WI38 (cell line): ENCODE measurements at regions not wholly inside any gene's neighbourhood (a gene's known extent, or its start where the extent isn't known, plus 50 kb on each side); places are given as distances from the start of the nearest gene placed in this dataset.
"Not testable (repeated sequence)": the region's sequence is repeated elsewhere in the genome, so short reads cannot be mapped to it uniquely, and the experiment has no call there.

Source experiments
- H3K4me3 ChIP-seq: 2 replicates; pipeline ENCODE4 v1.5.1; 2011; ENCODE audit warnings: low read depth, mild to moderate bottlenecking, control low read depth, low read length
- CTCF ChIP-seq: IDR thresholded peaks from 2 replicates; pipeline ENCODE4 v1.5.1; 2012; ENCODE audit warnings: low read depth, mild to moderate bottlenecking, control low read depth, low read length

- H3K4me3 ChIP-seq: no peak overlapping the region
- TF ChIP-seq CTCF: no peak
Measured at GRCh38 chr5:158234323-158235158, 375.6 kb upstream of the CLINT1 start.

GRCh38 chr5:158233735-158234322, 374.9 kb upstream of the CLINT1 start:
- TF ChIP-seq CTCF: no peak
- no peak overlapping the region for H3K4me3 ChIP-seq

- not testable (repeated sequence) for H3K4me3 ChIP-seq
Measured at GRCh38 chr5:158227314-158227713, 368.4 kb upstream of the CLINT1 start.

- no peak overlapping the region for H3K4me3 ChIP-seq
- TF ChIP-seq CTCF: no peak
Measured at GRCh38 chr5:158226496-158226895, 367.6 kb upstream of the CLINT1 start.

- H3K4me3 ChIP-seq: no peak overlapping the region
Measured at GRCh38 chr5:158224253-158224652, 365.3 kb upstream of the CLINT1 start.

GRCh38 chr5:158223054-158223600, 364.2 kb upstream of the CLINT1 start:
- H3K4me3 ChIP-seq: no peak overlapping the region
- TF ChIP-seq CTCF: no peak

More at GRCh38 chr5:158224253-158224652, 365.3 kb upstream of the CLINT1 start:
- no peak for TF ChIP-seq CTCF

GRCh38 chr5:158212917-158213316, 354.0 kb upstream of the CLINT1 start:
- TF ChIP-seq CTCF: no peak
- no peak overlapping the region for H3K4me3 ChIP-seq
